VCaP (cell line): ENCODE measurements at regions not wholly inside any gene's neighbourhood (a gene's known extent, or its start where the extent isn't known, plus 50 kb on each side); places are given as distances from the start of the nearest gene placed in this dataset.
"Not testable (repeated sequence)": the region's sequence is repeated elsewhere in the genome, so short reads cannot be mapped to it uniquely, and the experiment has no call there.

ENCODE experiments used
- H3K27ac ChIP-seq: fragments of 450-650 bp; 2 replicates; pipeline ENCODE4 v1.5.1; 2017
- TF ChIP-seq, protein P1 (sequence below): fragments of 450-650 bp; conservative IDR thresholded peaks from 2 replicates; pipeline ENCODE4 v1.5.1; 2017; ENCODE audit warnings: mild to moderate bottlenecking, moderate library complexity

GRCh38 chr11:16584569-16584968 is 153.9 kb upstream of the C11orf58 start:
- TF ChIP-seq, protein P1, sequence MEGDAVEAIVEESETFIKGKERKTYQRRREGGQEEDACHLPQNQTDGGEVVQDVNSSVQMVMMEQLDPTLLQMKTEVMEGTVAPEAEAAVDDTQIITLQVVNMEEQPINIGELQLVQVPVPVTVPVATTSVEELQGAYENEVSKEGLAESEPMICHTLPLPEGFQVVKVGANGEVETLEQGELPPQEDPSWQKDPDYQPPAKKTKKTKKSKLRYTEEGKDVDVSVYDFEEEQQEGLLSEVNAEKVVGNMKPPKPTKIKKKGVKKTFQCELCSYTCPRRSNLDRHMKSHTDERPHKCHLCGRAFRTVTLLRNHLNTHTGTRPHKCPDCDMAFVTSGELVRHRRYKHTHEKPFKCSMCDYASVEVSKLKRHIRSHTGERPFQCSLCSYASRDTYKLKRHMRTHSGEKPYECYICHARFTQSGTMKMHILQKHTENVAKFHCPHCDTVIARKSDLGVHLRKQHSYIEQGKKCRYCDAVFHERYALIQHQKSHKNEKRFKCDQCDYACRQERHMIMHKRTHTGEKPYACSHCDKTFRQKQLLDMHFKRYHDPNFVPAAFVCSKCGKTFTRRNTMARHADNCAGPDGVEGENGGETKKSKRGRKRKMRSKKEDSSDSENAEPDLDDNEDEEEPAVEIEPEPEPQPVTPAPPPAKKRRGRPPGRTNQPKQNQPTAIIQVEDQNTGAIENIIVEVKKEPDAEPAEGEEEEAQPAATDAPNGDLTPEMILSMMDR = no peak

DNA sequence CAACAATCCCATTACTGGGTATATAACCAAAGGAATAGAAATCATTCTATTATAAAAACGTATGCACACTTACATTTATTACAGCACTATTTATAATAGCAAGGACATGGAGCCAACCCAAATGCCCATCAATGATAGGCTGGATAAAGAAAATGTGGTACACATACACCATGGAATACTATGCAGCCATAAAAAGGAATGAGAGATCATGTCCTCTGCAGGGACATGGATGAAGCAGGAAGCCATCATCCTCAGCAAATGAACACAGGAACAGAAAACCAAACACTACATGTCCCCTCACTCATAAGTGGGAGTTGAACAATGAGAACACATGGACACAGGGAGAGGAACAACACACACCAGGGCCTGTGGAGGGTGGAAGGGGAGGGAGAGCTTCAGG is 157.4 kb upstream of the C11orf58 start:
- not testable (repeated sequence) for H3K27ac ChIP-seq

More at GRCh38 chr11:16584569-16584968, 153.9 kb upstream of the C11orf58 start:
- no peak overlapping the region for H3K27ac ChIP-seq

DNA sequence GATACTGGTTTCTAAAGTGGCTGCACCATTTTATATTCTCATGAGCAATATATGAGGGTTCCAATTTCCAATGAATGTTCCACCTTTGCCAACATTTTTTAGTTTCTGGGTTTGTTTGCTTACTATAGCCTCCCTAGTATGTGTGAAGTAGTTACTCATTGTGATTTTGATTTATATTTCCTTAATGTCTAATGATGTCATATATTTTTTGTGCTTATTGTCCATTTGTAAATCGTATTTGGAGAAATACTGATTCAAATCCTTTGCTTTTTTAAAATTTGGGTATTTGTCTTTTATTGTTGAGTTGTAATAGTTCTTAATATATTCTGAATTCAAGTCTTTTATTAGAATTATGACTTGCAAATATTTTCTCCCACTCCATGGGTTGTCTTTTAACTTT is 161.0 kb upstream of the C11orf58 start:
- TF ChIP-seq, protein P1 = no peak
- H3K27ac ChIP-seq = no peak overlapping the region

DNA sequence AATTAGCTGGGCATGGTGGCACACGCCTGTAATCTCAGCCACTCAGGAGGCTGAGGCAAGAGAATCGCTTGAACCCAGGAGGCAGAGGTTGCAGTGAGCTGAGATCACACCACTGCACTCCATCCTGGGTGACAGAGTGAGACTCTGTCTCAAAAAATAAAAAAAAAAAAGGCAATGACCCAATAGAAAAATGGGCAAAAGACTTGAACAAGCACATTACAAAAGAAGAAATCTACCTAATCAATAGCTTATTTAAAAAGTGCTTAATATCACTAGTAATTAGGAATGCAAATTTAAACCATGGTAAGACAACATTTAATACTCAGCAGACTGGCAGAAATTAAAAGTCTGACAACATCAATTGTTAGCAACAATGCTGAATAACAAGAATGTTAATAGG is 163.6 kb upstream of the C11orf58 start:
- H3K27ac ChIP-seq = not testable (repeated sequence)

DNA sequence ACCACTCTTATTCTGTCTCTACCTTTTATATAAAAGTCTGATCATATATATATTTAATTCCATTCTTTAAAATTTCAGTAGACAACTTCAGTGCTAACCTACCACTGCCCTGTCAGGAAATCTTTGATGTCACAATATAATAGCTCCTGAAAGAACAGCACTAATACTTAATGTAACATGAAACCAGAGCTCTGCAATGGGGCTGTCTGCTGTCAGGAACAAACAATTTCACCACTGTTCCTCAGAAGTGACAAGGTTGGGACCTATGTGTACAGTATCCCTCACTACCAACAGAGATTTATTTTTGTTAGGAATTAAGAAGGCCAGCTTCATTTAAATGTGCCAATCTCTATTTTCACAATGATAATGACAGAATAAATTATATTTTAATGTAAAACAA is 165.5 kb upstream of the C11orf58 start:
- H3K27ac ChIP-seq = no peak overlapping the region
- TF ChIP-seq, protein P1 = no peak

GRCh38 chr11:16561150-16561549 is 177.3 kb upstream of the C11orf58 start:
- H3K27ac ChIP-seq = no peak overlapping the region
- TF ChIP-seq, protein P1 = no peak

GRCh38 chr11:16558494-16558893 is 180.0 kb upstream of the C11orf58 start:
- TF ChIP-seq, protein P1 = no peak
- no peak overlapping the region for H3K27ac ChIP-seq

- TF ChIP-seq, protein P1 = no peak
- H3K27ac ChIP-seq = no peak overlapping the region
Observed at GRCh38 chr11:16555956-16556355, 182.5 kb upstream of the C11orf58 start.

GRCh38 chr11:16554361-16554760 is 184.1 kb upstream of the C11orf58 start:
- no peak overlapping the region for H3K27ac ChIP-seq
- TF ChIP-seq, protein P1 = no peak
